Aorta (tissue), 5 donors: ENCODE measurements at regions not wholly inside any gene's neighbourhood (a gene's known extent, or its start where the extent isn't known, plus 50 kb on each side); places are given as distances from the start of the nearest gene placed in this dataset.

ENCODE experiments used
- ATAC-seq: fragments of 200-7000 bp; cut with Tn5 transposase; one replicate; pipeline ENCODE4 v1.9.1; 2022; ENCODE audit warnings: moderate library complexity; ENCODE audit not compliant: low FRiP score
- DNase-seq, 2 donors: peaks; one replicate each; pipeline ENCODE4 v3.0.0-alpha.2; 2020
- H3K27ac ChIP-seq, 2 donors: one replicate each; pipeline ENCODE4 v1.5.1; 2013; ENCODE audit warnings: low read length in 2 of 2, mild to moderate bottlenecking in 2 of 2, moderate library complexity in 2 of 2, control low read depth in 1 of 2, inconsistent platforms in 1 of 2, low read depth in 1 of 2
- H3K27me3 ChIP-seq, 2 donors: one replicate each; pipeline ENCODE4 v1.6.1; 2013; ENCODE audit warnings: control low read depth in 1 of 2, low read length in 1 of 2, mild to moderate bottlenecking in 1 of 2, moderate library complexity in 1 of 2; ENCODE audit not compliant: insufficient read depth in 2 of 2, control insufficient read depth in 1 of 2
- H3K36me3 ChIP-seq, 2 donors: one replicate each; pipeline ENCODE4 v1.6.1; 2013; ENCODE audit warnings: control low read depth in 1 of 2, low read length in 1 of 2, mild to moderate bottlenecking in 1 of 2; ENCODE audit not compliant: insufficient read depth in 2 of 2, control insufficient read depth in 1 of 2
- H3K4me1 ChIP-seq, 2 donors: one replicate each; pipeline ENCODE4 v1.6.1; 2013; ENCODE audit warnings: low read length in 2 of 2, control low read depth in 1 of 2, mild to moderate bottlenecking in 1 of 2, moderate library complexity in 1 of 2; ENCODE audit not compliant: insufficient read depth in 2 of 2, control insufficient read depth in 1 of 2
- H3K4me3 ChIP-seq, 2 donors: one replicate each; pipeline ENCODE4 v1.5.1; 2013; ENCODE audit warnings: low read length in 2 of 2, control low read depth in 1 of 2, mild to moderate bottlenecking in 1 of 2
- H3K9me3 ChIP-seq: one replicate; pipeline ENCODE4 v1.6.1; 2013; ENCODE audit warnings: mild to moderate bottlenecking, low read length; ENCODE audit not compliant: control insufficient read depth
- WGBS, 2 donors: extraction: QIAGEN DNeasy Blood & Tissue Kit; methylation state at CpG; one replicate each; pipeline ENCODE4 v1.1.7; 2013; 5-methylcytosine and 5-hydroxymethylcytosine counted together
- intact Hi-C, 2 donors: fragments of 100-400 bp; cut with DNase I; formaldehyde crosslinking; loops; one replicate each; pipeline versions ENCODE4 v1.14.2 to v1.15.0; 2022
- donor health status: healthy with polysubstance abuse.
- donor health status: Bipolar disorder and iron deficiency.
- donor health status: DM: no; HTN: no; CAD: no.
- donor health status: DM: no; HTN: no; CAD: no.
- donor health status: DM: yes; HTN: yes; CAD: no.

- intact Hi-C loops = no loop called here
- 22 to 25% methylated on average over 2 of the region's 2 CpGs for WGBS, 2 donors
Observed at GRCh38 chr11:86749821-86750401, 50.4 kb upstream of the PRSS23 start.

GRCh38 chr11:86749376-86749775 lies 51.0 kb upstream of the PRSS23 start:
- no peaks in the 10 kb centered on the region for H3K9me3 ChIP-seq
- no peaks in the 10 kb centered on the region for H3K36me3 ChIP-seq
- H3K27ac ChIP-seq = no peak overlapping the region
- no peak overlapping the region for H3K4me3 ChIP-seq
- no peak for DNase-seq
- H3K27me3 ChIP-seq = no peaks in the 10 kb centered on the region
- H3K4me1 ChIP-seq = no peaks in the 10 kb centered on the region
- no peak for ATAC-seq
- 92 to 93% methylated on average over 3 of the region's 3 CpGs for WGBS, 2 donors
- intact Hi-C loops = no loop called here

More at GRCh38 chr11:86749821-86750401, 50.4 kb upstream of the PRSS23 start:
- ATAC-seq (peak; percentile 31), DNase-seq (no peak)
- no peaks in the 10 kb centered on the region for H3K36me3 ChIP-seq
- H3K4me1 ChIP-seq = no peaks in the 10 kb centered on the region
- H3K9me3 ChIP-seq = no peaks in the 10 kb centered on the region
- H3K27ac ChIP-seq = no peak overlapping the region
- no peaks in the 10 kb centered on the region for H3K27me3 ChIP-seq
- H3K4me3 ChIP-seq = no peak overlapping the region

DNA sequence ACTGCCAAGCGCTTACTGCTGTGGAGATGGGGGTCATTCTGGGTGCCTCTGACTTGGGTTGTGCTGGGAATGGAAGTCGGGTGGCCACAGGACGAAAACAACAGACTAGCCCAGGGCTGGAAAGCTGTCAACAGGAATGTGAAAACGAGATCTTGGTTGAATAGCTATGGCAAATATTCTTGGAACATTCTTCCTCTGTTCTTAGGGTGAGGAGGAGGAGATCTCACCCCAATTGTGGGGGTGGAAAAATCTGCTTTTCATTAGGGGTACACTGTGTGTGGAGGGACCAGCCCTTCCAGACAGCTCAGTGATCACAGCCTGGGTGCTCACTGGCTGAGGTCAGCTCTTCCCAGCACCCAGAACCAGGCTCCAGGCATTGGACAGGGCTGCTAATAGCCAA lies 52.0 kb upstream of the PRSS23 start:
- intact Hi-C loops = no loop called here
- WGBS, 2 donors = 21 to 27% methylated on average over 4 of the region's 4 CpGs

GRCh38 chr11:86747801-86748200 lies 52.5 kb upstream of the PRSS23 start:
- WGBS, 2 donors = 96 to 99% methylated on average over 3 of the region's 3 CpGs
- H3K4me1 ChIP-seq = peaks cover 0 to 2% of the 10 kb centered on the region in 2 donors
- H3K27me3 ChIP-seq = no peaks in the 10 kb centered on the region
- ATAC-seq = no peak
- H3K27ac ChIP-seq = no peak overlapping the region
- intact Hi-C loops = no loop called here
- DNase-seq = no peak
- H3K4me3 ChIP-seq = no peak overlapping the region
- no peaks in the 10 kb centered on the region for H3K36me3 ChIP-seq
- no peaks in the 10 kb centered on the region for H3K9me3 ChIP-seq

More for the DNA sequence above, 52.0 kb upstream of the PRSS23 start:
- Histone ChIP-seq H3K4me3 (no peak overlapping the region), H3K36me3 (no peaks in the 10 kb centered on the region), H3K27ac (no peak overlapping the region), H3K4me1 (no peaks in the 10 kb centered on the region), H3K9me3 (no peaks in the 10 kb centered on the region), H3K27me3 (no peaks in the 10 kb centered on the region)
- DNase-seq = no peak
- no peak for ATAC-seq

GRCh38 chr11:86746514-86746913 lies 53.8 kb upstream of the PRSS23 start:
- no peaks in the 10 kb centered on the region for H3K27me3 ChIP-seq
- no peak overlapping the region for H3K27ac ChIP-seq
- no peak for ATAC-seq
- H3K4me1 ChIP-seq = peaks cover 0 to 10% of the 10 kb centered on the region in 2 donors
- DNase-seq = no peak
- no peaks in the 10 kb centered on the region for H3K9me3 ChIP-seq
- H3K4me3 ChIP-seq = no peak overlapping the region
- intact Hi-C loops = no loop called here
- WGBS, 2 donors = 81 to 89% methylated on average over 3 of the region's 3 CpGs
- no peaks in the 10 kb centered on the region for H3K36me3 ChIP-seq

DNA sequence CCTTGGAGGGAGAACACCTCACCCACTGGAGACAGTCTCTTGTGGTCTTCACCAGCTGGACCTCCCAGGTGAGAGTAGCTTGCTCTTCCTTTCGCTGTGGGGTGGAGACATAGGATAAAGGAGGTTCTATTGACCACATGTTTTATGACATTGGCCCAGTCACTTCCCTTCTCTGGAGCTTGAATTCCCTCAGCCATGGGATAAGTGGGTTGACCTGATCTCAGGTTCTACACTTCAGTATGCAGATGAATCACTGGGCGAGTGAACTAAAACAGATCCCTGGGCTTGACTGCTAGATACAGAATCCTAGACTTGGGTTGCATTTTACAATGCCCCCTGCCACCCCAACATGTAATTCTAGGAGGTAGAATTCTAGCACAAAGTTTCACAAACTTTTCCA lies 54.8 kb upstream of the PRSS23 start:
- no peaks in the 10 kb centered on the region for H3K36me3 ChIP-seq
- intact Hi-C loops = no loop called here
- DNase-seq (no peak), ATAC-seq (no peak)
- no peaks in the 10 kb centered on the region for H3K27me3 ChIP-seq
- no peak overlapping the region for H3K4me3 ChIP-seq
- WGBS, 2 donors = 99 to 100% methylated on average over 2 of the region's 2 CpGs
- H3K27ac ChIP-seq = no peak overlapping the region
- no peaks in the 10 kb centered on the region for H3K9me3 ChIP-seq
- peaks cover 2 to 17% of the 10 kb centered on the region in 2 donors for H3K4me1 ChIP-seq

DNA sequence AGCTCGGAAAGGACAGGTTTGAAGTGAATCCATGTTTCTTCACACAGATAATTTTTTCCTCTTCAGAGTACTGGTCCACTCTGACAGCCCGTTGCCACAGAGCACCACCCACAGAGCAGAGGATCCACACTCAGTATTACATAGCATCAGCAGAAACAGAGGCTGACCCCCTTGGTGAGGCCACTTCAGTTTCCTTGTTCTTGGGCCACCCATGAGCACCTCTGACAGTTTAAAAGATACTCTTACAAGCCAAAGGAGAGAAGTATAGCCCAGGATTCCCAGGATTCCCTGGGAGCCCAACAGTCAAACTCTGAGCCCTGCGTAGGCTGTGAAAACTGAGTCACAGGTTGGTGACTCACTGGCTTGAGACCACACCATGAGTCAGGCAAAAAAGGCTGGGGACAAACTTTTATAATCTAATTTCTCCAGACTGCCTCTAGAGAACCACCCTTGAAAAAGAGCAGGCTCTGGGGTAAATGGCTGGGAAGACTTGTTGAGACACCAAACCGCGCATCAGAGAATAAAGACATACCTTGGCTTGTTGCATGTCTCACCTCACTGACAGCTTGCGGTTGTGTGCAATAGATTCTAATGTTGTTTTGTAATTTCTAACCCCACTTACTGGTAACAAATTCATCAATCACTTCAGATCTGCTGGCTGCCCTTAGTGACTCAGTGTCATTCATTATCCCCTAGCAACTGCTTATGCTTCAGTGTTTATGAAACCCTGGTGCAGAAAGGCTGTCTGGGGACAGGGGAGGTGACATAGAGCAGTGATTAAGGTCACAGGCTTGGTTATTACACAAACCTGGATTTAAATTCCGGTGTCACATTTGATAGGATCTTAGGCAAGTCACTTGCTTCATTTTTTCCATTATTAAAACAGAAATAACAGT lies 56.9 kb upstream of the PRSS23 start:
- intact Hi-C loops = loop anchor here (2.0 to 5.0 kb wide), 7 partner anchors 51 to 111 kb away; partner anchors contain the start of gene PRSS23 (in 2 of the 2)
- H3K9me3 ChIP-seq = no peaks in the 10 kb centered on the region
- no peaks in the 10 kb centered on the region for H3K36me3 ChIP-seq
- peak overlapping the region; percentile 85 to 94 for H3K27ac ChIP-seq
- WGBS, 2 donors = 50 to 52% methylated on average over 7 of the region's 7 CpGs
- H3K27me3 ChIP-seq = no peaks in the 10 kb centered on the region
- ATAC-seq = peak; percentile 86
- H3K4me1 ChIP-seq = peaks cover 2 to 21% of the 10 kb centered on the region in 2 donors
- peak; percentile 81 to 83 for DNase-seq
- H3K4me3 ChIP-seq = no peak overlapping the region

GRCh38 chr11:86741839-86742805 lies 58.2 kb upstream of the PRSS23 start:
- H3K9me3 ChIP-seq = no peaks in the 10 kb centered on the region
- H3K36me3 ChIP-seq = no peaks in the 10 kb centered on the region
- peaks cover 3 to 21% of the 10 kb centered on the region in 2 donors for H3K4me1 ChIP-seq
- H3K27ac ChIP-seq = peak overlapping the region; percentile 85 to 94
- no peaks in the 10 kb centered on the region for H3K27me3 ChIP-seq
- intact Hi-C loops = loop anchor here (2.0 to 5.0 kb wide), 7 partner anchors 49 to 110 kb away; partner anchors contain the start of gene PRSS23 (in 2 of the 2)
- DNase-seq (no peak), ATAC-seq (peak; percentile 34)
- H3K4me3 ChIP-seq = no peak overlapping the region
- WGBS, 2 donors = 95 to 96% methylated on average over 6 of the region's 6 CpGs
